ENCODE measurements at regions not wholly inside any gene's neighbourhood (a gene's known extent, or its start where the extent isn't known, plus 50 kb on each side); places are given as distances from the start of the nearest gene placed in this dataset.
A peak's percentile ranks its signal among the peaks of the same experiment; 100 is the strongest.
"Not testable (repeated sequence)": the region's sequence is repeated elsewhere in the genome, so short reads cannot be mapped to it uniquely, and the experiment has no call there.

- DNase-seq (ENCODE audit: low read depth), result no peak
These were observed 86.6 kb upstream of the FGF3 start for GRCh38 chr11:69905611-69906452.

- no peak for DNase-seq (ENCODE audit: low read depth)
These were observed 87.3 kb upstream of the FGF3 start for GRCh38 chr11:69906453-69906907.

- DNase-seq (ENCODE audit: low read depth), result no peak
These were observed 88.4 kb upstream of the FGF3 start for GRCh38 chr11:69907611-69908010.

GRCh38 chr11:69908511-69909220 lies 89.5 kb upstream of the FGF3 start:
- DNase-seq (ENCODE audit: low read depth), result no peak

- DNase-seq (ENCODE audit: low read depth), result peak; percentile 7
These were observed 90.6 kb upstream of the FGF3 start for GRCh38 chr11:69909561-69910518.

- DNase-seq (ENCODE audit: low read depth), result no peak
These were observed 91.5 kb upstream of the FGF3 start for GRCh38 chr11:69910519-69911309.

GRCh38 chr11:69911310-69912160 lies 92.3 kb upstream of the FGF3 start:
- DNase-seq (ENCODE audit: low read depth), result no peak

- no peak for DNase-seq (ENCODE audit: low read depth)
These were observed 93.1 kb upstream of the FGF3 start for GRCh38 chr11:69912161-69912910.

- no peak for DNase-seq (ENCODE audit: low read depth)
These were observed 93.8 kb upstream of the FGF3 start for GRCh38 chr11:69912911-69913451.

- DNase-seq (ENCODE audit: low read depth), result no peak
These were observed 94.5 kb upstream of the FGF3 start for GRCh38 chr11:69913591-69914285.

GRCh38 chr11:69914286-69915150 lies 95.3 kb upstream of the FGF3 start:
- DNase-seq (ENCODE audit: low read depth), result no peak

GRCh38 chr11:69915151-69915500 lies 95.9 kb upstream of the FGF3 start:
- no peak for DNase-seq (ENCODE audit: low read depth)

GRCh38 chr11:69915501-69916250 lies 96.5 kb upstream of the FGF3 start:
- no peak for DNase-seq (ENCODE audit: low read depth)

- DNase-seq (ENCODE audit: low read depth), result not testable (repeated sequence)
These were observed 97.0 kb upstream of the FGF3 start for GRCh38 chr11:69916251-69916649.

- no peak for DNase-seq (ENCODE audit: low read depth)
These were observed 97.7 kb upstream of the FGF3 start for GRCh38 chr11:69916806-69917387.

- no peak for DNase-seq (ENCODE audit: low read depth)
These were observed 98.3 kb upstream of the FGF3 start for GRCh38 chr11:69917529-69917928.
